Suprapubic skin (tissue), 3 donors: ENCODE measurements at regions not wholly inside any gene's neighbourhood (a gene's known extent, or its start where the extent isn't known, plus 50 kb on each side); places are given as distances from the start of the nearest gene placed in this dataset.

Experiments used
- POLR2A ChIP-seq, 2 donors: fragments of 450-650 bp; IDR thresholded peaks; one replicate each; pipeline ENCODE4 v1.6.1; 2017; ENCODE audit warnings: antibody characterized with exemption in 2 of 2, mild to moderate bottlenecking in 2 of 2, moderate library complexity in 2 of 2
- TF ChIP-seq, protein P1 (sequence below), 2 donors: fragments of 200-600 bp in 1 of 2; fragments of 450-650 bp in 1 of 2; sonication (generic) in 1 of 2; IDR thresholded peaks; one replicate each; pipeline ENCODE4 v1.5.1; 2016 to 2019; ENCODE audit warnings: antibody characterized with exemption in 2 of 2, mild to moderate bottlenecking in 1 of 2, moderate library complexity in 1 of 2

- TF ChIP-seq, protein P1, sequence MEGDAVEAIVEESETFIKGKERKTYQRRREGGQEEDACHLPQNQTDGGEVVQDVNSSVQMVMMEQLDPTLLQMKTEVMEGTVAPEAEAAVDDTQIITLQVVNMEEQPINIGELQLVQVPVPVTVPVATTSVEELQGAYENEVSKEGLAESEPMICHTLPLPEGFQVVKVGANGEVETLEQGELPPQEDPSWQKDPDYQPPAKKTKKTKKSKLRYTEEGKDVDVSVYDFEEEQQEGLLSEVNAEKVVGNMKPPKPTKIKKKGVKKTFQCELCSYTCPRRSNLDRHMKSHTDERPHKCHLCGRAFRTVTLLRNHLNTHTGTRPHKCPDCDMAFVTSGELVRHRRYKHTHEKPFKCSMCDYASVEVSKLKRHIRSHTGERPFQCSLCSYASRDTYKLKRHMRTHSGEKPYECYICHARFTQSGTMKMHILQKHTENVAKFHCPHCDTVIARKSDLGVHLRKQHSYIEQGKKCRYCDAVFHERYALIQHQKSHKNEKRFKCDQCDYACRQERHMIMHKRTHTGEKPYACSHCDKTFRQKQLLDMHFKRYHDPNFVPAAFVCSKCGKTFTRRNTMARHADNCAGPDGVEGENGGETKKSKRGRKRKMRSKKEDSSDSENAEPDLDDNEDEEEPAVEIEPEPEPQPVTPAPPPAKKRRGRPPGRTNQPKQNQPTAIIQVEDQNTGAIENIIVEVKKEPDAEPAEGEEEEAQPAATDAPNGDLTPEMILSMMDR (IDR thresholded peaks at IDR 0.05) = no peak
- TF ChIP-seq POLR2A (IDR thresholded peaks at IDR 0.05) = no peak
Measured at GRCh38 chrY:8041238-8041637, 1129.7 kb upstream of the AMELY start.
